HEK293 (cell line): ENCODE measurements at regions not wholly inside any gene's neighbourhood (a gene's known extent, or its start where the extent isn't known, plus 50 kb on each side); places are given as distances from the start of the nearest gene placed in this dataset.

Experiments used
- CTCF ChIP-seq: fragments of 450-650 bp; formaldehyde crosslinking; IDR thresholded peaks from 2 replicates; pipeline ENCODE4 v1.5.1; 2016; ENCODE audit warnings: missing biosample characterization, missing genetic modification characterization
- INSM2 ChIP-seq: fragments of 450-650 bp; formaldehyde crosslinking; IDR thresholded peaks from 2 replicates; pipeline ENCODE4 v1.5.1; 2016; ENCODE audit warnings: missing biosample characterization, missing genetic modification characterization
- KLF16 ChIP-seq: fragments of 450-650 bp; formaldehyde crosslinking; IDR thresholded peaks from 2 replicates; pipeline ENCODE4 v1.5.1; 2017; ENCODE audit warnings: missing biosample characterization, missing genetic modification characterization
- KLF9 ChIP-seq: fragments of 450-650 bp; formaldehyde crosslinking; IDR thresholded peaks from 2 replicates; pipeline ENCODE4 v1.5.1; 2016; ENCODE audit warnings: missing biosample characterization, missing genetic modification characterization, low read depth
- MZF1 ChIP-seq: fragments of 450-650 bp; formaldehyde crosslinking; IDR thresholded peaks from 2 replicates; pipeline ENCODE4 v1.5.1; 2017; ENCODE audit warnings: missing biosample characterization, missing genetic modification characterization, borderline replicate concordance
- SCRT2 ChIP-seq: fragments of 450-650 bp; formaldehyde crosslinking; IDR thresholded peaks from 2 replicates; pipeline ENCODE4 v1.5.1; 2016; ENCODE audit warnings: missing biosample characterization, missing genetic modification characterization
- SETDB1 ChIP-seq: IDR thresholded peaks from one replicate; pipeline ENCODE4 v1.6.1; 2017; ENCODE audit warnings: mild to moderate bottlenecking, low read length, moderate library complexity, mixed read lengths; ENCODE audit not compliant: insufficient read length
- TCF7L2 ChIP-seq: IDR thresholded peaks from 2 replicates; pipeline ENCODE4 v1.6.1; 2011; ENCODE audit warnings: low read depth, mild to moderate bottlenecking, inconsistent platforms, low read length, moderate library complexity, borderline replicate concordance
- ZBTB8A ChIP-seq: fragments of 450-650 bp; formaldehyde crosslinking; IDR thresholded peaks from 2 replicates; pipeline ENCODE4 v1.5.1; 2016; ENCODE audit warnings: missing biosample characterization, missing genetic modification characterization
- ZNF335 ChIP-seq: fragments of 450-650 bp; formaldehyde crosslinking; conservative IDR thresholded peaks from 2 replicates; pipeline ENCODE4 v1.5.1; 2016; ENCODE audit warnings: missing biosample characterization, missing genetic modification characterization
- ZNF362 ChIP-seq: fragments of 450-650 bp; formaldehyde crosslinking; IDR thresholded peaks from 2 replicates; pipeline ENCODE4 v1.5.1; 2016; ENCODE audit warnings: missing biosample characterization, missing genetic modification characterization
- ZNF37A ChIP-seq: fragments of 450-650 bp; IDR thresholded peaks from 2 replicates; pipeline ENCODE4 v1.5.1; 2018; ENCODE audit warnings: missing biosample characterization, missing genetic modification characterization
- ZNF449 ChIP-seq: fragments of 450-650 bp; formaldehyde crosslinking; IDR thresholded peaks from 2 replicates; pipeline ENCODE4 v1.5.1; 2017; ENCODE audit warnings: missing biosample characterization, mild to moderate bottlenecking, missing genetic modification characterization, moderate library complexity
- ZNF777 ChIP-seq: fragments of 450-650 bp; formaldehyde crosslinking; IDR thresholded peaks from 2 replicates; pipeline ENCODE4 v1.5.1; 2017; ENCODE audit warnings: missing biosample characterization, missing genetic modification characterization, borderline replicate concordance

- TF ChIP-seq INSM2 (no peak), CTCF (no peak), KLF16 (tag by site-specific recombination) (no peak), ZNF335 (tag by site-specific recombination) (no peak), TCF7L2 (no peak), MZF1 (tag by site-specific recombination) (no peak), ZBTB8A (tag by site-specific recombination) (no peak), ZNF362 (tag by site-specific recombination) (no peak), ZNF37A (tag by site-specific recombination) (no peak), ZNF777 (no peak), SCRT2 (tag by site-specific recombination) (no peak), ZNF449 (no peak), SETDB1 (no peak), KLF9 (tag by site-specific recombination) (no peak)
These were observed 295.0 kb downstream of the RMST start for GRCh38 chr12:97757481-97758193.
